Ascending aorta (tissue), 2 donors: ENCODE measurements at regions not wholly inside any gene's neighbourhood (a gene's known extent, or its start where the extent isn't known, plus 50 kb on each side); places are given as distances from the start of the nearest gene placed in this dataset.

ENCODE experiments used
- DNase-seq, 2 donors: peaks; one replicate each; pipeline ENCODE4 v3.0.0-alpha.2; 2019; ENCODE audit warnings: low spot score in 2 of 2
- H3K27ac ChIP-seq, 2 donors: fragments of 200-600 bp; sonication (generic); one replicate each; pipeline ENCODE4 v1.5.1; 2016 to 2017; ENCODE audit warnings: mild to moderate bottlenecking in 1 of 2
- H3K27me3 ChIP-seq: fragments of 200-600 bp; sonication (generic); one replicate; pipeline ENCODE4 v1.5.1; 2017
- H3K36me3 ChIP-seq, 2 donors: fragments of 200-600 bp; sonication (generic); one replicate each; pipeline ENCODE4 v1.5.1; 2016
- H3K4me1 ChIP-seq, 2 donors: fragments of 200-600 bp; sonication (generic); one replicate each; pipeline ENCODE4 v1.5.1; 2016 to 2017; ENCODE audit warnings: mild to moderate bottlenecking in 1 of 2
- H3K4me3 ChIP-seq, 2 donors: fragments of 200-600 bp; sonication (generic); one replicate each; pipeline ENCODE4 v1.5.1; 2016 to 2017; ENCODE audit warnings: mild to moderate bottlenecking in 1 of 2
- H3K9me3 ChIP-seq, 2 donors: fragments of 200-600 bp; sonication (generic); one replicate each; pipeline ENCODE4 v1.5.1; 2016
- CTCF ChIP-seq, 3 experiments: fragments of 200-600 bp in 2 of 3; fragments of 450-650 bp in 1 of 3; sonication (generic) in 2 of 3; IDR thresholded peaks; one replicate each; pipeline ENCODE4 v1.5.1; 2016 to 2019; ENCODE audit warnings: antibody characterized with exemption in 3 of 3, mild to moderate bottlenecking in 1 of 3, moderate library complexity in 1 of 3
- intact Hi-C: fragments of 100-400 bp; cut with DNase I; formaldehyde crosslinking; loops from one replicate; pipeline ENCODE4 v1.15.1; 2023

- Histone ChIP-seq H3K27me3 (no peaks in the 10 kb centered on the region), H3K9me3 (no peaks in the 10 kb centered on the region), H3K4me3 (no peak overlapping the region), H3K36me3 (no peaks in the 10 kb centered on the region), H3K4me1 (no peaks in the 10 kb centered on the region), H3K27ac (no peak overlapping the region)
- intact Hi-C loops, result no loop called here
- TF ChIP-seq CTCF (IDR thresholded peaks at IDR 0.05), result no peak
- no peak for DNase-seq
Measured at GRCh38 chr3:80405618-80406017, 637.8 kb upstream of the ROBO1 start.

GRCh38 chr3:80395023-80395422 is 627.2 kb upstream of the ROBO1 start:
- TF ChIP-seq CTCF (IDR thresholded peaks at IDR 0.05), result no peak
- H3K9me3 ChIP-seq, result no peaks in the 10 kb centered on the region
- no peak overlapping the region for H3K4me3 ChIP-seq
- no peak for DNase-seq
- no peaks in the 10 kb centered on the region for H3K36me3 ChIP-seq
- intact Hi-C loops, result no loop called here
- H3K27me3 ChIP-seq, result no peaks in the 10 kb centered on the region
- H3K4me1 ChIP-seq, result no peaks in the 10 kb centered on the region
- H3K27ac ChIP-seq, result no peak overlapping the region

GRCh38 chr3:80391573-80391972 is 623.8 kb upstream of the ROBO1 start:
- Histone ChIP-seq H3K36me3 (no peaks in the 10 kb centered on the region), H3K9me3 (peaks cover 0 to 4% of the 10 kb centered on the region in 2 donors), H3K4me1 (no peaks in the 10 kb centered on the region), H3K27ac (no peak overlapping the region), H3K4me3 (no peak overlapping the region), H3K27me3 (no peaks in the 10 kb centered on the region)
- intact Hi-C loops, result no loop called here
- no peak for DNase-seq
- no peak for TF ChIP-seq CTCF (IDR thresholded peaks at IDR 0.05)

GRCh38 chr3:80384811-80385210 is 617.0 kb upstream of the ROBO1 start:
- H3K9me3 ChIP-seq, result peaks cover 0 to 4% of the 10 kb centered on the region in 2 donors
- no peak overlapping the region for H3K4me3 ChIP-seq
- no peak for DNase-seq
- intact Hi-C loops, result no loop called here
- no peaks in the 10 kb centered on the region for H3K27me3 ChIP-seq
- H3K27ac ChIP-seq, result no peak overlapping the region
- TF ChIP-seq CTCF (IDR thresholded peaks at IDR 0.05), result no peak
- H3K36me3 ChIP-seq, result no peaks in the 10 kb centered on the region
- H3K4me1 ChIP-seq, result no peaks in the 10 kb centered on the region

- intact Hi-C loops, result no loop called here
- TF ChIP-seq CTCF (IDR thresholded peaks at IDR 0.05), result no peak
- no peak overlapping the region for H3K4me3 ChIP-seq
Measured at GRCh38 chr3:80374423-80374822, 606.6 kb upstream of the ROBO1 start.

GRCh38 chr3:80368616-80369015 is 600.8 kb upstream of the ROBO1 start:
- no peak for DNase-seq
- H3K27me3 ChIP-seq, result no peaks in the 10 kb centered on the region
- H3K4me3 ChIP-seq, result no peak overlapping the region
- H3K36me3 ChIP-seq, result no peaks in the 10 kb centered on the region
- no peak for TF ChIP-seq CTCF (IDR thresholded peaks at IDR 0.05)
- H3K27ac ChIP-seq, result no peak overlapping the region
- no peaks in the 10 kb centered on the region for H3K4me1 ChIP-seq
- H3K9me3 ChIP-seq, result no peaks in the 10 kb centered on the region
- intact Hi-C loops, result no loop called here

More at GRCh38 chr3:80374423-80374822, 606.6 kb upstream of the ROBO1 start:
- DNase-seq, result no peak
- Histone ChIP-seq H3K9me3 (no peaks in the 10 kb centered on the region), H3K27me3 (no peaks in the 10 kb centered on the region), H3K4me1 (no peaks in the 10 kb centered on the region), H3K27ac (no peak overlapping the region), H3K36me3 (no peaks in the 10 kb centered on the region)
